ENCODE measurements at regions not wholly inside any gene's neighbourhood (a gene's known extent, or its start where the extent isn't known, plus 50 kb on each side); places are given as distances from the start of the nearest gene placed in this dataset.
"Not testable (repeated sequence)": the region's sequence is repeated elsewhere in the genome, so short reads cannot be mapped to it uniquely, and the experiment has no call there.

- no peak overlapping the region for H3K4me3 Mint-ChIP-seq
- no peaks in the 10 kb centered on the region for H3K4me1 Mint-ChIP-seq (ENCODE audit: low read depth)
- DNase-seq (ENCODE audit: low spot score) = no peak
- H3K27ac Mint-ChIP-seq = no peak overlapping the region
- H3K27me3 Mint-ChIP-seq (ENCODE audit: low read depth) = no peaks in the 10 kb centered on the region
- peaks cover 30% of the 10 kb centered on the region for H3K9me3 Mint-ChIP-seq
- H3K36me3 Mint-ChIP-seq (ENCODE audit: low read depth) = no peaks in the 10 kb centered on the region
Measured at GRCh38 chr13:61575973-61576372, 160.3 kb upstream of the PCDH20 start.

GRCh38 chr13:61563645-61564044 is 148.0 kb upstream of the PCDH20 start:
- Mint-ChIP-seq H3K27ac (no peak overlapping the region), H3K9me3 (peaks cover 18% of the 10 kb centered on the region), H3K36me3 (ENCODE audit: low read depth) (no peaks in the 10 kb centered on the region), H3K4me3 (no peak overlapping the region), H3K4me1 (ENCODE audit: low read depth) (no peaks in the 10 kb centered on the region), H3K27me3 (ENCODE audit: low read depth) (no peaks in the 10 kb centered on the region)
- no peak for DNase-seq (ENCODE audit: low spot score)

- Mint-ChIP-seq H3K36me3 (ENCODE audit: low read depth) (no peaks in the 10 kb centered on the region), H3K27me3 (ENCODE audit: low read depth) (no peaks in the 10 kb centered on the region), H3K9me3 (peaks cover 7% of the 10 kb centered on the region), H3K4me1 (ENCODE audit: low read depth) (no peaks in the 10 kb centered on the region), H3K27ac (no peak overlapping the region), H3K4me3 (no peak overlapping the region)
- no peak for DNase-seq (ENCODE audit: low spot score)
Measured at GRCh38 chr13:61546911-61547310, 131.3 kb upstream of the PCDH20 start.

GRCh38 chr13:61546413-61546812 is 130.8 kb upstream of the PCDH20 start:
- Mint-ChIP-seq H3K4me1 (ENCODE audit: low read depth) (no peaks in the 10 kb centered on the region), H3K36me3 (ENCODE audit: low read depth) (no peaks in the 10 kb centered on the region), H3K27me3 (ENCODE audit: low read depth) (no peaks in the 10 kb centered on the region), H3K27ac (no peak overlapping the region), H3K4me3 (no peak overlapping the region), H3K9me3 (peaks cover 12% of the 10 kb centered on the region)
- DNase-seq (ENCODE audit: low spot score) = no peak

GRCh38 chr13:61536433-61536832 is 120.8 kb upstream of the PCDH20 start:
- H3K27ac Mint-ChIP-seq = no peak overlapping the region
- H3K36me3 Mint-ChIP-seq (ENCODE audit: low read depth) = no peaks in the 10 kb centered on the region
- no peaks in the 10 kb centered on the region for H3K4me1 Mint-ChIP-seq (ENCODE audit: low read depth)
- H3K9me3 Mint-ChIP-seq = peaks cover 13% of the 10 kb centered on the region
- no peaks in the 10 kb centered on the region for H3K27me3 Mint-ChIP-seq (ENCODE audit: low read depth)
- no peak for DNase-seq (ENCODE audit: low spot score)
- no peak overlapping the region for H3K4me3 Mint-ChIP-seq

GRCh38 chr13:61531383-61532065 is 115.9 kb upstream of the PCDH20 start:
- Mint-ChIP-seq H3K4me3 (no peak overlapping the region), H3K4me1 (ENCODE audit: low read depth) (no peaks in the 10 kb centered on the region), H3K27me3 (ENCODE audit: low read depth) (no peaks in the 10 kb centered on the region), H3K9me3 (peaks cover 20% of the 10 kb centered on the region), H3K27ac (no peak overlapping the region), H3K36me3 (ENCODE audit: low read depth) (no peaks in the 10 kb centered on the region)
- no peak for DNase-seq (ENCODE audit: low spot score)

- not testable (repeated sequence) for H3K4me3 Mint-ChIP-seq; H3K27ac Mint-ChIP-seq; H3K36me3 Mint-ChIP-seq (ENCODE audit: low read depth); H3K27me3 Mint-ChIP-seq (ENCODE audit: low read depth); H3K4me1 Mint-ChIP-seq (ENCODE audit: low read depth); DNase-seq (ENCODE audit: low spot score)
- H3K9me3 Mint-ChIP-seq = peaks cover 12% of the 10 kb centered on the region
Measured at GRCh38 chr13:61519214-61519613, 103.6 kb upstream of the PCDH20 start.

- Mint-ChIP-seq H3K27me3 (ENCODE audit: low read depth) (no peaks in the 10 kb centered on the region), H3K27ac (no peak overlapping the region), H3K4me3 (no peak overlapping the region), H3K9me3 (peaks cover 19% of the 10 kb centered on the region), H3K4me1 (ENCODE audit: low read depth) (no peaks in the 10 kb centered on the region), H3K36me3 (ENCODE audit: low read depth) (no peaks in the 10 kb centered on the region)
- DNase-seq (ENCODE audit: low spot score) = no peak
Measured at GRCh38 chr13:61508936-61509335, 93.3 kb upstream of the PCDH20 start.

- no peak for DNase-seq (ENCODE audit: low spot score)
- Mint-ChIP-seq H3K9me3 (peaks cover 12% of the 10 kb centered on the region), H3K36me3 (ENCODE audit: low read depth) (no peaks in the 10 kb centered on the region), H3K27me3 (ENCODE audit: low read depth) (no peaks in the 10 kb centered on the region), H3K4me1 (ENCODE audit: low read depth) (no peaks in the 10 kb centered on the region), H3K27ac (no peak overlapping the region), H3K4me3 (no peak overlapping the region)
Measured at GRCh38 chr13:61500176-61500575, 84.5 kb upstream of the PCDH20 start.

- no peaks in the 10 kb centered on the region for H3K4me1 Mint-ChIP-seq (ENCODE audit: low read depth)
- no peak for DNase-seq (ENCODE audit: low spot score)
- H3K27me3 Mint-ChIP-seq (ENCODE audit: low read depth) = no peaks in the 10 kb centered on the region
- no peak overlapping the region for H3K27ac Mint-ChIP-seq
- H3K9me3 Mint-ChIP-seq = peaks cover 26% of the 10 kb centered on the region
- no peaks in the 10 kb centered on the region for H3K36me3 Mint-ChIP-seq (ENCODE audit: low read depth)
- no peak overlapping the region for H3K4me3 Mint-ChIP-seq
Measured at GRCh38 chr13:61495648-61496047, 80.0 kb upstream of the PCDH20 start.

GRCh38 chr13:61493556-61493955 is 77.9 kb upstream of the PCDH20 start:
- H3K27me3 Mint-ChIP-seq (ENCODE audit: low read depth); H3K4me1 Mint-ChIP-seq (ENCODE audit: low read depth); H3K4me3 Mint-ChIP-seq; DNase-seq (ENCODE audit: low spot score); H3K27ac Mint-ChIP-seq; H3K36me3 Mint-ChIP-seq (ENCODE audit: low read depth): not testable (repeated sequence)
- H3K9me3 Mint-ChIP-seq = peaks cover 28% of the 10 kb centered on the region

GRCh38 chr13:61486496-61486895 is 70.8 kb upstream of the PCDH20 start:
- Mint-ChIP-seq H3K27ac (no peak overlapping the region), H3K4me3 (no peak overlapping the region), H3K36me3 (ENCODE audit: low read depth) (no peaks in the 10 kb centered on the region), H3K9me3 (peaks cover 25% of the 10 kb centered on the region), H3K4me1 (ENCODE audit: low read depth) (no peaks in the 10 kb centered on the region), H3K27me3 (ENCODE audit: low read depth) (no peaks in the 10 kb centered on the region)
- DNase-seq (ENCODE audit: low spot score) = no peak

GRCh38 chr13:61485128-61485765 is 69.6 kb upstream of the PCDH20 start:
- H3K4me1 Mint-ChIP-seq (ENCODE audit: low read depth) = no peaks in the 10 kb centered on the region
- no peak overlapping the region for H3K27ac Mint-ChIP-seq
- no peaks in the 10 kb centered on the region for H3K27me3 Mint-ChIP-seq (ENCODE audit: low read depth)
- no peaks in the 10 kb centered on the region for H3K36me3 Mint-ChIP-seq (ENCODE audit: low read depth)
- DNase-seq (ENCODE audit: low spot score) = no peak
- peaks cover 22% of the 10 kb centered on the region for H3K9me3 Mint-ChIP-seq
- no peak overlapping the region for H3K4me3 Mint-ChIP-seq

GRCh38 chr13:61477619-61478018 is 62.0 kb upstream of the PCDH20 start:
- DNase-seq (ENCODE audit: low spot score) = no peak
- Mint-ChIP-seq H3K4me3 (no peak overlapping the region), H3K36me3 (ENCODE audit: low read depth) (no peaks in the 10 kb centered on the region), H3K27ac (no peak overlapping the region), H3K27me3 (ENCODE audit: low read depth) (no peaks in the 10 kb centered on the region), H3K4me1 (ENCODE audit: low read depth) (no peaks in the 10 kb centered on the region), H3K9me3 (peaks cover 26% of the 10 kb centered on the region)

- Mint-ChIP-seq H3K36me3 (ENCODE audit: low read depth) (no peaks in the 10 kb centered on the region), H3K4me3 (no peak overlapping the region), H3K27me3 (ENCODE audit: low read depth) (no peaks in the 10 kb centered on the region), H3K9me3 (no peaks in the 10 kb centered on the region), H3K4me1 (ENCODE audit: low read depth) (no peaks in the 10 kb centered on the region), H3K27ac (no peak overlapping the region)
- DNase-seq (ENCODE audit: low spot score) = no peak
Measured at GRCh38 chr13:61470786-61471185, 55.1 kb upstream of the PCDH20 start.
